ENCODE measurements at regions not wholly inside any gene's neighbourhood (a gene's known extent, or its start where the extent isn't known, plus 50 kb on each side); places are given as distances from the start of the nearest gene placed in this dataset.

DNA sequence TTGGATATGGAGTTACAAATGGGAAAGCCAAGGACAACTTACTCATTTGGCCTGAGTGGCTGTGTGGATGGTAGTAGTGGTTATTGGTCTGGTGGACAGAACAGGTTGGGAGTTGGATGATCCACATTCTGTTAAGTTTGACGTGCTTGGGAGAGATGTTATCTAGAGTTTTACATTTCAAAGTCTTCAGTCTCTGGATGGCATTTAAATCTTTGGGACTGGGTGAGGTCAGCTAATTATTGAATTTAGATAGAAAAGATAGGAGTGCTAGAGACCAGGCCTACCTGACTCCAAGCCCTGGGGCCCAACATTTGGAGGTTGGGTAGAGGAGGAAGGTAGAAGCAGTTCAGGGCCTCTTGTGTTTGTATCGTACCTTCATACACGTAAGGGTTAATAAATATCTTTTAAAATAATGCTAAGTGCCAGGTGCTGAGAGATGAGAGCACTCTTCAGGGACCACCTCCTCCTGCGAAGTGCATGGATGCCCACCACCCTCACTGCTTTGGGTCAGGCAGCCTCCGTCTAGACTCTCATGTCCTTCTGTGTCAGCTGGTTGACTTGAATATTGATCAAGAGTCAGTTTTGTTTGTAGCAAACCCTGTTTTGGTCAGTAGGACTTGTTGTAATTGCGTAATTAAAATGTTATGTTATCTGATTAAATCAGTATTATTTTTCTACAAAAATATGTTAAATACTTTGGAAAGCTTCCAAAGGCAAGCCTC lies 460.4 kb upstream of the RGS6 start:
- H3K9me3 Mint-ChIP-seq (ENCODE audit: low read depth) = peaks cover 4% of the 10 kb centered on the region
- TF ChIP-seq, protein P1, sequence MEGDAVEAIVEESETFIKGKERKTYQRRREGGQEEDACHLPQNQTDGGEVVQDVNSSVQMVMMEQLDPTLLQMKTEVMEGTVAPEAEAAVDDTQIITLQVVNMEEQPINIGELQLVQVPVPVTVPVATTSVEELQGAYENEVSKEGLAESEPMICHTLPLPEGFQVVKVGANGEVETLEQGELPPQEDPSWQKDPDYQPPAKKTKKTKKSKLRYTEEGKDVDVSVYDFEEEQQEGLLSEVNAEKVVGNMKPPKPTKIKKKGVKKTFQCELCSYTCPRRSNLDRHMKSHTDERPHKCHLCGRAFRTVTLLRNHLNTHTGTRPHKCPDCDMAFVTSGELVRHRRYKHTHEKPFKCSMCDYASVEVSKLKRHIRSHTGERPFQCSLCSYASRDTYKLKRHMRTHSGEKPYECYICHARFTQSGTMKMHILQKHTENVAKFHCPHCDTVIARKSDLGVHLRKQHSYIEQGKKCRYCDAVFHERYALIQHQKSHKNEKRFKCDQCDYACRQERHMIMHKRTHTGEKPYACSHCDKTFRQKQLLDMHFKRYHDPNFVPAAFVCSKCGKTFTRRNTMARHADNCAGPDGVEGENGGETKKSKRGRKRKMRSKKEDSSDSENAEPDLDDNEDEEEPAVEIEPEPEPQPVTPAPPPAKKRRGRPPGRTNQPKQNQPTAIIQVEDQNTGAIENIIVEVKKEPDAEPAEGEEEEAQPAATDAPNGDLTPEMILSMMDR (IDR thresholded peaks at IDR 0.05) = no peak
- H3K36me3 Mint-ChIP-seq (ENCODE audit: low read depth) = no peaks in the 10 kb centered on the region
- no peak for DNase-seq (ENCODE audit: low spot score)
- no peaks in the 10 kb centered on the region for H3K27me3 Mint-ChIP-seq (ENCODE audit: low read depth)
- peaks cover 56% of the 10 kb centered on the region for H3K4me1 Mint-ChIP-seq (ENCODE audit: low read depth)
- no peak overlapping the region for H3K4me3 Mint-ChIP-seq (ENCODE audit: unreplicated experiment)
- H3K27ac Mint-ChIP-seq (ENCODE audit: unreplicated experiment) = peak overlapping the region; percentile 53

DNA sequence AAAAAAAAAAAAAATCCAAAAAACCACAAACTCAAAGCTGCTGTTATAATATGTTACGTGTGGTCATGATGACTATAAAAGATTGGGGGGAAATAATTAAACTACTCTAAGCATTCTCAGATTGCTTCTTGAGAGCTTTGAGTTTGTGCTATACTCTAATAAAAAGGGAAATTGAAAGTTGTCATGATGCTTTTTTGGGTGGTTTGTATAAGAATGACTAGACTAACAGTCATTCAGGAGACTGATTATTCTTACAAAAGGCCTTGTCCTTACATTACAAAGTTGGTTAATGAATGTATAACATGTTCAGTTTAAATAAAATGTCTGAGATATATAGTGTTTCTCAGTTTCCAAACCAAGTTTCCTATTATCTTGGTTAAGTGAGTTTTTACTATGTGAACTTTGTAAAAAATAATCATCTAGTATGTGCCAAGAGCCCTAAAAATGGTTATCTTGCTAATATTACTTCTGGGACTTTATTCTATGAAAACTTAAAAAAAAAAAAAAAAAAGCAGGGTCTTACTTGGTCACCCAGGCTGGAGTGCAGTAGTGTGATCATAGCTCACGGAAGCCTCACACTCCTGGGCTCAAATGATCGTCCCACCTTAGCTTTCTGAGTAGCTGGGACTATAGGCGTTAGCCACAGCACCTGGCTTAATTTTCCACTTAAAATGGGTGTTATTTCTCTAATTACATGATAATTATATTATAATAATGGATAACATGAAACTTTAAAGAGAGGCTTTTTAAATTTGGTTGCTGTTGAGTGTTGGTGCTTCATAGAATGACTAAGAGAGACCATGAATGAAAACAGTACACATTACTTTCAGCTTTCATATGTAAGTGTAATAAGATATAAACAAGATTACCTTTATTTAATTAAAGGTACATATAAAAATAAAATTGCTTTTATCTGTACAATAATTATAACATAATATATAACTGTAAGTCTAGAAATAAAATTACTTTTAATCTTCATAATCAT lies 459.6 kb upstream of the RGS6 start:
- Mint-ChIP-seq H3K4me3 (ENCODE audit: unreplicated experiment) (no peak overlapping the region), H3K27ac (ENCODE audit: unreplicated experiment) (peak overlapping the region; percentile 53)

DNA sequence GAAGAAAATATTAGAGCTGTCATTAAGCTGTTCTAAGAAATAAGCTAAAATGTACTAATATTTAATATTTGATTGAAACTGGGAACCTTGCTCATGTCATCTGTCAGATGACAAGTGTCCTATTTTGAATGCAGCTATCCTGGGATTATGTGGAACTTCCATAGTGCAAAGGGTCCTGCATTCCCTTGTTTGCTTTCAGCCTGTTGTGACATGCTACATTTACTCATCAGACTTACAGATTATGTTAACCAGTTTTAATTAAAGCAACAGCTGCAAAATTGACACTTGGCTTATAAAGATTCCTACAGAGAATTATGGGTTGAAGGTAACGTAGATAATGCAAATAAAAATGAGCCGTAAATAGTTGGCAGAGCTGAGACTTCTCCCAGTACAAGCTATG lies 458.4 kb upstream of the RGS6 start:
- no peak overlapping the region for H3K27ac Mint-ChIP-seq (ENCODE audit: unreplicated experiment)
- H3K9me3 Mint-ChIP-seq (ENCODE audit: low read depth) = no peaks in the 10 kb centered on the region
- DNase-seq (ENCODE audit: low spot score) = no peak
- H3K4me3 Mint-ChIP-seq (ENCODE audit: unreplicated experiment) = no peak overlapping the region
- peaks cover 1% of the 10 kb centered on the region for H3K36me3 Mint-ChIP-seq (ENCODE audit: low read depth)
- TF ChIP-seq, protein P1 (IDR thresholded peaks at IDR 0.05) = no peak
- H3K4me1 Mint-ChIP-seq (ENCODE audit: low read depth) = peaks cover 45% of the 10 kb centered on the region
- no peaks in the 10 kb centered on the region for H3K27me3 Mint-ChIP-seq (ENCODE audit: low read depth)

More for the DNA sequence above, 459.6 kb upstream of the RGS6 start:
- TF ChIP-seq, protein P1 (IDR thresholded peaks at IDR 0.05) = no peak
- DNase-seq (ENCODE audit: low spot score) = no peak
- Mint-ChIP-seq H3K9me3 (ENCODE audit: low read depth) (peaks cover 4% of the 10 kb centered on the region), H3K4me1 (ENCODE audit: low read depth) (peaks cover 50% of the 10 kb centered on the region), H3K27me3 (ENCODE audit: low read depth) (no peaks in the 10 kb centered on the region), H3K36me3 (ENCODE audit: low read depth) (peaks cover 1% of the 10 kb centered on the region)

DNA sequence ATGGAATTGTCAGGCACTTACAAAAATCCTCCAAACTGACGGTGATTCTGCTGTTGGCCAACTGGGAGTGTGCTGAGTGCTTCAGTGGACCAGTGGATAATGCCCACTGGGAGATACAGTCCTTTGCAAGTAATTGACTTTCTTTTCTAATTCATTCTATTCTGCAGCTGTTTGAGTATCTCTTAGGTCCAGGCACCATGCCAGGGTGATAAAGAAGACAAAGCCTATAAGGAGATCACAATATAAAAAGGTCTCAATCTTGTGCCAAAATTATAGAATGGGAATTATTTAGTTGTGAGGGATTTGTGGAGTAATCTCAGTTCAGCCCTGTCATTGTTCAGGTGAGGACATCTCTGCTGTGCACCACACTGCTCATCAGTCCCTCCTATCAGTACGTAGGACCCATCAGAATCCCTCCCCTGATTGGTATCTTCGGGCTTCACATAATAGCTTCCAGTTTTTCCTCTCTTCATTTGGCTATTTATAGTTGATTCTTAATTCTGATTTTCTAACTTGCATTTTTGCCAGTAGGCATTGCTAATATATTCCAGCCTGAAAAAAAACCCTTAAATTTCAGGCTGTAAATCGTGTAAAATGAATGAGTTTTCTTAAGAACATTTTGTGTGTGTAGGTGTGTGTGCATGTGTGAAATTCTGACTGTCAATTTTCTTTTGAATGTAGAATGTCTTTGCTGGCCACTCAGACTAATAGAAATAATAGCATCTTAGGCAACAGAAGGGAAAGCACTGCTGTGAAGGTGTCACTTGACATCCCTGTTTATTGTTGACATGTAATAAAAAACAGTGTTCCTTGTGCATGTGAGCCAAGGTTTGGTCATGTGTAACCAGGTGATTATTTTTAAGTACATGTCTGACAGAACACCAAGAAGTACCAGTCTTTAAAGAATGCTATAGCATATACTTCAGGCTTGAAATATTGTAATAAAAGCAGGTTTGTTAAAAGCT lies 457.6 kb upstream of the RGS6 start:
- peaks cover 41% of the 10 kb centered on the region for H3K4me1 Mint-ChIP-seq (ENCODE audit: low read depth)
- no peak overlapping the region for H3K4me3 Mint-ChIP-seq (ENCODE audit: unreplicated experiment)
- no peaks in the 10 kb centered on the region for H3K9me3 Mint-ChIP-seq (ENCODE audit: low read depth)
- H3K27ac Mint-ChIP-seq (ENCODE audit: unreplicated experiment) = no peak overlapping the region
- TF ChIP-seq, protein P1 (IDR thresholded peaks at IDR 0.05) = no peak
- H3K27me3 Mint-ChIP-seq (ENCODE audit: low read depth) = no peaks in the 10 kb centered on the region
- DNase-seq (ENCODE audit: low spot score) = no peak
- H3K36me3 Mint-ChIP-seq (ENCODE audit: low read depth) = peaks cover 1% of the 10 kb centered on the region
